Activated naive CD8-positive, alpha-beta T cell treated with anti-CD3 and anti-CD28 coated beads, Interleukin-2, amount 50 U/mL, for 16 hours (primary cell): ENCODE measurements at regions not wholly inside any gene's neighbourhood (a gene's known extent, or its start where the extent isn't known, plus 50 kb on each side); places are given as distances from the start of the nearest gene placed in this dataset.
"Not testable (repeated sequence)": the region's sequence is repeated elsewhere in the genome, so short reads cannot be mapped to it uniquely, and the experiment has no call there.

ENCODE experiments used
- DNase-seq: peaks from one replicate; pipeline ENCODE4 v3.0.0-alpha.2; 2020; ENCODE audit warnings: low read depth, low spot score

GRCh38 chr6:33895296-33895695, 91.5 kb upstream of the MLN start:
- no peak for DNase-seq

- no peak for DNase-seq
Measured at GRCh38 chr6:33894438-33894837, 90.6 kb upstream of the MLN start.

GRCh38 chr6:33892581-33893346, 89.0 kb upstream of the MLN start:
- DNase-seq: no peak

- no peak for DNase-seq
Measured at GRCh38 chr6:33888664-33889200, 84.9 kb upstream of the MLN start.

GRCh38 chr6:33888183-33888582, 84.4 kb upstream of the MLN start:
- DNase-seq: no peak

GRCh38 chr6:33886673-33887144, 82.9 kb upstream of the MLN start:
- no peak for DNase-seq

- DNase-seq: no peak
Measured at GRCh38 chr6:33885132-33886057, 81.6 kb upstream of the MLN start.

GRCh38 chr6:33883621-33884020, 79.8 kb upstream of the MLN start:
- not testable (repeated sequence) for DNase-seq

- no peak for DNase-seq
Measured at GRCh38 chr6:33882154-33882553, 78.4 kb upstream of the MLN start.

GRCh38 chr6:33880766-33881165, 77.0 kb upstream of the MLN start:
- no peak for DNase-seq

GRCh38 chr6:33880104-33880678, 76.4 kb upstream of the MLN start:
- DNase-seq: no peak

- DNase-seq: no peak
Measured at GRCh38 chr6:33878562-33878961, 74.8 kb upstream of the MLN start.

- no peak for DNase-seq
Measured at GRCh38 chr6:33877982-33878535, 74.3 kb upstream of the MLN start.

GRCh38 chr6:33875696-33876095, 71.9 kb upstream of the MLN start:
- DNase-seq: no peak

GRCh38 chr6:33875141-33875581, 71.4 kb upstream of the MLN start:
- DNase-seq: no peak

- DNase-seq: no peak
Measured at GRCh38 chr6:33874136-33874760, 70.4 kb upstream of the MLN start.

- DNase-seq: no peak
Measured at GRCh38 chr6:33872761-33873160, 69.0 kb upstream of the MLN start.

GRCh38 chr6:33869826-33870423, 66.1 kb upstream of the MLN start:
- DNase-seq: no peak

- no peak for DNase-seq
Measured at GRCh38 chr6:33869121-33869520, 65.3 kb upstream of the MLN start.

- no peak for DNase-seq
Measured at GRCh38 chr6:33868141-33868540, 64.3 kb upstream of the MLN start.
